Pulmonary artery endothelial cell (primary cell): ENCODE measurements at regions not wholly inside any gene's neighbourhood (a gene's known extent, or its start where the extent isn't known, plus 50 kb on each side); places are given as distances from the start of the nearest gene placed in this dataset.
"Not testable (repeated sequence)": the region's sequence is repeated elsewhere in the genome, so short reads cannot be mapped to it uniquely, and the experiment has no call there.

Experiments
- DNase-seq: peaks from one replicate; pipeline ENCODE4 v3.0.0-alpha.2; 2011; ENCODE audit warnings: low read depth, low spot score

GRCh38 chr2:171266102-171266501 is 105.4 kb upstream of the TLK1 start:
- no peak for DNase-seq

- DNase-seq, result not testable (repeated sequence)
Measured at GRCh38 chr2:171261529-171261928, 100.8 kb upstream of the TLK1 start.

- no peak for DNase-seq
Measured at GRCh38 chr2:171260471-171261424, 100.1 kb upstream of the TLK1 start.

- no peak for DNase-seq
Measured at GRCh38 chr2:171254666-171255065, 94.0 kb upstream of the TLK1 start.

GRCh38 chr2:171253900-171254650 is 93.4 kb upstream of the TLK1 start:
- DNase-seq, result no peak

GRCh38 chr2:171253279-171253678 is 92.6 kb upstream of the TLK1 start:
- no peak for DNase-seq

GRCh38 chr2:171249689-171250088 is 89.0 kb upstream of the TLK1 start:
- DNase-seq, result no peak

GRCh38 chr2:171247741-171248662 is 87.3 kb upstream of the TLK1 start:
- DNase-seq, result no peak

GRCh38 chr2:171244970-171245782 is 84.5 kb upstream of the TLK1 start:
- DNase-seq, result no peak

GRCh38 chr2:171244466-171244969 is 83.8 kb upstream of the TLK1 start:
- DNase-seq, result no peak

GRCh38 chr2:171241771-171242170 is 81.1 kb upstream of the TLK1 start:
- DNase-seq, result no peak

GRCh38 chr2:171238946-171239345 is 78.3 kb upstream of the TLK1 start:
- DNase-seq, result no peak

GRCh38 chr2:171237751-171238505 is 77.2 kb upstream of the TLK1 start:
- no peak for DNase-seq

- no peak for DNase-seq
Measured at GRCh38 chr2:171235262-171235881, 74.7 kb upstream of the TLK1 start.

GRCh38 chr2:171230176-171230575 is 69.5 kb upstream of the TLK1 start:
- DNase-seq, result no peak

GRCh38 chr2:171228826-171229225 is 68.1 kb upstream of the TLK1 start:
- no peak for DNase-seq

GRCh38 chr2:171227066-171227782 is 66.5 kb upstream of the TLK1 start:
- DNase-seq, result no peak

GRCh38 chr2:171226461-171226860 is 65.8 kb upstream of the TLK1 start:
- DNase-seq, result no peak

- no peak for DNase-seq
Measured at GRCh38 chr2:171225989-171226388, 65.3 kb upstream of the TLK1 start.
